Urinary bladder (tissue), 3 donors: ENCODE measurements at regions not wholly inside any gene's neighbourhood (a gene's known extent, or its start where the extent isn't known, plus 50 kb on each side); places are given as distances from the start of the nearest gene placed in this dataset.

Experiments
- DNase-seq: peaks from one replicate; pipeline ENCODE4 v3.0.0-alpha.2; 2015; ENCODE audit errors: extremely low spot score
- H3K27ac ChIP-seq: one replicate; pipeline ENCODE4 v1.5.1; 2013; ENCODE audit warnings: low read depth, mild to moderate bottlenecking, moderate library complexity
- H3K36me3 ChIP-seq: one replicate; pipeline ENCODE4 v1.6.1; 2013; ENCODE audit warnings: mild to moderate bottlenecking, moderate library complexity; ENCODE audit not compliant: insufficient read depth
- H3K4me1 ChIP-seq: one replicate; pipeline ENCODE4 v1.6.1; 2013; ENCODE audit warnings: mild to moderate bottlenecking, moderate library complexity; ENCODE audit not compliant: insufficient read depth
- H3K4me3 ChIP-seq: one replicate; pipeline ENCODE4 v1.5.1; 2013; ENCODE audit warnings: low read depth, low read length
- WGBS: extraction: QIAGEN DNeasy Blood & Tissue Kit; methylation state at CpG from one replicate; pipeline ENCODE4 v1.1.7; 2013; 5-methylcytosine and 5-hydroxymethylcytosine counted together
- donor health status: healthy with polysubstance abuse.
- donor health status: healthy.

DNA sequence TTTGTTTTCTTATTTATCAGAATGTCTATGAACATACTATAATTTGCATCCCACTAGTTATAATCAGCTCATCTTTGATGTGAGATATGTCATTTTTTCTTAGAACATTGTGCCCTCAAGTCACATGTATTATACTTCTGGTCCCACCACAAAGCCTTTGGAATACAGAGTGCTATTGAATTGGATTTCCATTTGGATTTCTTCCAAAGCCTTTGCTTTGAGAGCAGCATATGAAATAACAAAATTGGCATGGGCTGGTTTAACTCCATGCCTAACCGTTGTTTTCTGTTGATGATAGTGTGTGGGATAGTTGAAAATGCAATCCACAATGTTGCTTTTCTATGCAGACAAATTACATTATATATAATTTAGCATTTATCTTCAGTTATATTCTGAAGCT lies 284.5 kb upstream of the PLSCR5 start:
- H3K4me1 ChIP-seq: no peaks in the 10 kb centered on the region
- 65% methylated on average over 1 of the region's 1 CpG for WGBS
- no peak for DNase-seq
- no peaks in the 10 kb centered on the region for H3K36me3 ChIP-seq
- H3K27ac ChIP-seq: no peak overlapping the region
- H3K4me3 ChIP-seq: no peak overlapping the region

DNA sequence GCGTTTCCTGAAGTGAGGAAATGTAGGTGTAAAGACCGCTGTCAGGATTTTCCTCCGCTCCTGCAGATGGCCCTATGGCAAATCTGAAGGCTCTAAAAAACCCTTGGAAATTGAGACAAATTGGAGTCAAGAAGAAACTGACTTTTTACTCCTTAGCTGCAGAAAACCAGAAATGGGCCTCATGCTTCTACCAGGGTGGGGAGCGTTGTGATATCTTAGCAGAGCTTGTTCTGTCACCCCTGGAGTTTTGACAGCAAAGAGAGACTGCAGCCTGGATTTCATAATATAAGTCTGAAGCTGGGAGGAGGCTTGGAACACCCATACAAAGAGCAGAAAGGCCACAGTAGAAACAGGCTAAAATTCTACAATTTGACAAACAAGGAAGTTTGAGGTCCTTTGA lies 283.0 kb upstream of the PLSCR5 start:
- Histone ChIP-seq H3K4me3 (no peak overlapping the region), H3K27ac (no peak overlapping the region), H3K36me3 (no peaks in the 10 kb centered on the region), H3K4me1 (no peaks in the 10 kb centered on the region)
- 80% methylated on average over 4 of the region's 4 CpGs for WGBS
- no peak for DNase-seq

DNA sequence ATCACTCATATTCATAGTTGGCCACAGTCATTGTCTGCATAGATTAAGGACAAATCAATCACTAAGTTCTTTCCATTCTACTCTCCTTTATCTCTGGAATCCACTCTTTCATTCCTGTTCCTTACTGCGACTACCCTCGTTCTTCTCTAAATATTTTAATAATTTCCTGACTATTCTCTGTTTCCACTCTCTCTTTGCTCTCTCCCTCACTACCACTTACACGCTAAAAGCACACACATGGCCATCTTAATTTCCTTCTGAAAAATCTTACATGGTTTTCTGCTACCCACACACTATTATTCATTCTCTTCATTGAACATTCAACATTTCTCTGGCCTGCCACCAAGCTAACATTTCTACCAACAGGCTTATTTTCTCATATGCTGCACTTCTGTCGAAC lies 279.6 kb upstream of the PLSCR5 start:
- no peaks in the 10 kb centered on the region for H3K36me3 ChIP-seq
- H3K27ac ChIP-seq: no peak overlapping the region

DNA sequence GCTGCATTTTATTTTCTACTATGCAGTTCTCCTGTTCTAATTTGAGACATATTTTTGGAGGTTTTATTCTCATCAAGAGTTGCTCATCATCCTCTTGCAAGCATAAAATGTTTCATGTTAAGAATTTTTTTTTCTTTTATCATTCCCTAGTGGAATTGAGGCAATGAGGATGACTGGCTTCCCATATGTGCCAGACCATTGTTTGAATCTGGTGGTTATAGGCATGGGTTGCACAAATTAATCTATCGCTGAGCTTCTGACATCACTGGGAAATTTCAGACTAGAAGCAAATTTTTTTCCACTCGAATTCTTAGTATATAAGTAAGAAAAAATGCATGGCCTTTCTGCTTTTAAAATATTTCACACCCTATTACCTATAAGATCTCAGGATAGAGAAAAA lies 279.1 kb upstream of the PLSCR5 start:
- Histone ChIP-seq H3K4me1 (no peaks in the 10 kb centered on the region), H3K27ac (no peak overlapping the region), H3K4me3 (no peak overlapping the region), H3K36me3 (no peaks in the 10 kb centered on the region)
- no peak for DNase-seq
- WGBS: 83% methylated on average over 2 of the region's 2 CpGs

More for the DNA sequence above, 279.6 kb upstream of the PLSCR5 start:
- H3K4me1 ChIP-seq: no peaks in the 10 kb centered on the region
- 72% methylated on average over 4 of the region's 4 CpGs for WGBS
- no peak for DNase-seq
- H3K4me3 ChIP-seq: no peak overlapping the region

DNA sequence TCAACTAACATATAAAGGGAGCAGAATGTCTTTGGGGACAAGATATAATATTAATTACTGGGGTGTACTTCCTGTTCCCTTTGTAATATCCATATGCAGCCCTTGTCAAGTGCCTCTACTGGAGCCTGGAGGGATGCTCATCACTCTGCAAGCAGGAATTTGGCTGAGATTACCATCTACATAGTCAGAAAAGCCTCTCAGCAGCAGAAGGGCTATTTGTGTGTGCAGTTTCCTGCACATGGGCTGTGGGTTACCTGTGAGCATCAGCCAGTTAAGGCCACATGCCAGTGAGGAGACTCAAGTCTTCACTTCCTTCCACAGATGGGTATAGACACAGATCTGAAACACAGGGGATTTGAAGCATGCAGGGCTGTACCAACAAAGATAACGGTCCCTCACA lies 278.1 kb upstream of the PLSCR5 start:
- 29% methylated on average over 1 of the region's 1 CpG for WGBS

DNA sequence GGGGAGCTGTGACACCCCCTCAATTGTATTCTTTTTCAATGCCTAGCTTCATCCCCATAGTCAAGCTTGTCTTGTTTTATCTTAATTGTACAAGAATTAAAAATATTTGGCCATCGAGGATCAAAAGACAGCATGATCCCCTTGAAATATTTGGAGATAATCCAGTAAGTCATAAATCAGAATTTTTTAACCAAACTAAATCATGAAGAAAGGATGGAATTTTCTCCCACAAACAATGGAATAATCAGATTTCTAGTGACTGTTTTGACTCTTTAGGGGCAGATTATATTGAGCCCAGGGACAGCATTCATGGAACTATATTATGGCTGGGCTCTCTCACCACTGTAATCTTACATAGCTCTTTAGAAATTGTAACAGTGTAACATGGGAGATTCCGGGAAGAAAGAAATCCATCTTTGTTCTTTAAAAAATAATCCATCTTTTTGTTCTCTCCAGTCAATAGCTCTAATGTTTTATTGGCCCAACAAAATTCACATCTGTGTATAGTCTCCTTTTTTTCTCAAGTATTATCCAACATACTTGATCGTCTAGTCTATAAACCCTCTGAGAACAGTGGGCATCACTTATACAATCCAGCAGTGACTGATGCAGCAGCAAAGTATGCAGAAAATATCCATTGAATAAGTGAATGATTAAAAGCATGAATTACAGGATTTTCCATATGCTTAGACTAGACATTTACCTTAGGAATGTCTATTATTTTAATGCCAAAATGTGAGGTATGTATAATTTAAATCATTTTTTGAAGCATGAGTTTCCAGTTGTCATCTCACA lies 277.0 kb upstream of the PLSCR5 start:
- 45% methylated on average over 3 of the region's 3 CpGs for WGBS
- no peak overlapping the region for H3K27ac ChIP-seq
- H3K36me3 ChIP-seq: no peaks in the 10 kb centered on the region
- DNase-seq: no peak
- H3K4me3 ChIP-seq: no peak overlapping the region
- H3K4me1 ChIP-seq: no peaks in the 10 kb centered on the region

More for the DNA sequence above, 278.1 kb upstream of the PLSCR5 start:
- H3K36me3 ChIP-seq: no peaks in the 10 kb centered on the region
- no peaks in the 10 kb centered on the region for H3K4me1 ChIP-seq
- H3K27ac ChIP-seq: no peak overlapping the region
- no peak overlapping the region for H3K4me3 ChIP-seq
- DNase-seq: no peak

DNA sequence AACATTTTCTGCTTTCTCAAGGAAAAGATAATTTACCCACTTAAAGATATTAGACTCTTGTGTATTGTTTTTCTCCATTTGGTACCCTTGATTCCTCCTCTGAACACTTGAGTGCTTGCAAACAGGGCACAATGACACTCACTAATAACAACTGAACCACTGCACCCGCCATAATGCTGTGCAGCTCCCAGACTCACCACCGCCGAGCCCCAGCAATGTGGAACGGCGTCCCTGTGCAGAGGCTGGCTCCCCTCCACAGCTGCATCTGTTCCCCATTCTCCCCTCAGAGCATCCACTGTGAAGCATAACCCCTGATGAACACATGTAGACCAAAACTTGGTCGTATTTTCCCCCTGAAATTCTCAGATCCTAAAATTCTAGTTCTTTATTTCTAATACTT lies 276.2 kb upstream of the PLSCR5 start:
- WGBS: 74% methylated on average over 6 of the region's 6 CpGs
- DNase-seq: no peak
- no peaks in the 10 kb centered on the region for H3K36me3 ChIP-seq
- no peak overlapping the region for H3K27ac ChIP-seq
- no peak overlapping the region for H3K4me3 ChIP-seq
- H3K4me1 ChIP-seq: no peaks in the 10 kb centered on the region

DNA sequence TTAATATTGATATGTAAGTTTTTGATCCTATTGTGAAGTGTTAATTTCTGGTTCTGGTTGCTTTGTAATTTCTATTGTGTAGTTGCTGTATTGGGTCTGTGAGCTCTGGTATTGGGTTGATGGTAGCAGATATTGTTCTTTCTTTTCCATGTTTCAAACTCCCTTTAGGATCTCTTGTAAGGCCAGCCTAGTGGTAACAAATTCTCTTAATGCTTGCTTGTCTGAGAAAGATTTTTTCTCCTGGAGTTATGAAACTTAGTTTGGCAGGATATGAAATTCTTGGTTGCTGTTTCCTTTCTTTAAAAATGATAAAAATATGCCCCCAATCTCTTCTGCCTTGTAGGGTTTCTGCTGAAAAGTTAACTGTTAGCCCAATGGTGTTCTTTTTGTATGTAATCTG lies 268.6 kb upstream of the PLSCR5 start:
- DNase-seq: no peak
- H3K36me3 ChIP-seq: no peaks in the 10 kb centered on the region
- no peaks in the 10 kb centered on the region for H3K4me1 ChIP-seq
- no peak overlapping the region for H3K27ac ChIP-seq
- no peak overlapping the region for H3K4me3 ChIP-seq

DNA sequence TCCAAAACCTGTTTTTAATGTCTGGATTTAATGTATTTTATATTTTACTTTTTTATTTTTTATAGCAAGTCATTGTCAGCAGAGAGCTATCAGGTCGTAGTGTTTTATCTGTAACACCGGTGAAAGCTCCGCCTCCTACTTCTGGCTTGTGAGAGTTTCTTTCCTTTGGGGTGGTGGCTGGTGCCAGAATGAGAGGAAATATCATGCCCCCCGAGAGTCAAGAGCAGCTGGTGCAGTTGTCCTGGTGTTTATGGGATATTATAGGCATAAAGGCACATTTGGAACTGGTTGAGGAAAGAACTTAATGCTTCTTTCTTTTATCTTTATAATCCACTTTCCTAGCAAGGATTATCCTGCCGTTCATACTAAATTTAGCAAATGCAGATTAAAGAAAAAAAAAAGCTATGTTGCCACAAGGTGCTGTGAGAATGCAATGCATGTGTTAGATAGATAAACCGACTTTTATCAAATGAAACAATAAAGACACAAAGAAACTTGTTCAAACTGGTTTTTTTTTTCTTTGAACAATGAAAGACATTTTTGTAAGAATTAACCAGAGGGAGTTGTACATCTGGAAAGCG lies 260.1 kb upstream of the PLSCR5 start:
- H3K4me3 ChIP-seq: no peak overlapping the region
- H3K27ac ChIP-seq: no peak overlapping the region
- H3K36me3 ChIP-seq: no peaks in the 10 kb centered on the region
- DNase-seq: no peak
- no peaks in the 10 kb centered on the region for H3K4me1 ChIP-seq
- 31% methylated on average over 7 of the region's 7 CpGs for WGBS

DNA sequence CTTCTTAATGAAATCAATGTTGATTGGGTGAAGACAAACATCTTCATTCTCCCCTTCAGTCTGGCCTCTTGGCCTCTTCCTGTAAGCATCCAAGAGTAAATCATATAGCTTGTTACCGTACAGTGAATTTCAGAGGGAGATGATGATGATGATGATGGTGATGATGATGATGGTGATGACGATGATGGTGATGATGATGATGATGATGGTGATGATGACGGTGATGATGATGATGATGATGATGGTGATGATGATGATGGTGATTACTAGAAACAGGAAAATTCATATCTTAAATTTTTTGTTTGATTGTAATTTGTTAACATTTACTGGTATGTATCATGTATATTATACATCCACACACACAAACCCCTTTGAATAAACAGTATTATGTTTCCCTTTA lies 256.1 kb upstream of the PLSCR5 start:
- H3K4me1 ChIP-seq: no peaks in the 10 kb centered on the region
- WGBS: 83% methylated on average over 3 of the region's 3 CpGs
- no peaks in the 10 kb centered on the region for H3K36me3 ChIP-seq
- no peak overlapping the region for H3K27ac ChIP-seq
- H3K4me3 ChIP-seq: no peak overlapping the region
- no peak for DNase-seq

DNA sequence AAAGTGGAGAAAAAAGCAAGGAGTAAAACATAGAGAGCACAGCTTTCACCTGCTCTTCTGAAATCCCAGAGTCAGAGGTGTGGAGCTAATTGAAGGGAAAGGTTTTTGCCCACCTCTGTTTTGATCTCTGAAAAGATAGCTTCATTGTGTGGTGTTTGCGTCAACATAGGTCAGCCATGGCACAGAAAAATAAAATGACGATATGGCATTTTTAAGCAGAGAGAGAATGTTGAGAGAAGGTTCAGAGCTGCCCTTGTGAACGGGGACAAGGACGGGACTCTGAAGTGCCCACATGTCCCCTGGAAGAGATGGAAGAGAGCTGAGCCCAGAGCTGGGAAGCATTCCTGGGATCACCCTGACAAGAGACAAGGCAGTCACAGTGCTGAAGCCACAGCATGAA lies 249.4 kb upstream of the PLSCR5 start:
- Histone ChIP-seq H3K27ac (no peak overlapping the region), H3K4me1 (no peaks in the 10 kb centered on the region), H3K36me3 (no peaks in the 10 kb centered on the region), H3K4me3 (no peak overlapping the region)
- no peak for DNase-seq
- WGBS: 91% methylated on average over 4 of the region's 4 CpGs

DNA sequence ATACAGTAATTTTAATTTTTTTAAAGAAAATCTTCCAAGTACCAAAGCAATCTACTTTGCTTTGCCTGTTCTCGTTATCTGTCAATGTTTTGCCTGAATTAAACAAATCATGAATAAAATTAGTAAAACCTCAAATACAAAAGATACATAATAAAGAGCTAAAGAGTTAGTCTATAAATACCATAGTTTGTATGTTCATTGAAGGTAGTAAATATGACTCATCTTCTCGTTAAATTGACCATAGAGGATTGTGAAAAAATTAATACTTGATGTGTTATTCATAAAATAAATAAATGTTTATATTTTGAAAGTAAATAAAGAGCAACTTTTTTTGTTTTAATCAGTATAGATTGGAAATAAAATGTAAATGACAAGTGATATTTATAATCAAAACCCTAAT lies 246.5 kb upstream of the PLSCR5 start:
- DNase-seq: no peak
- 75% methylated on average over 2 of the region's 2 CpGs for WGBS
- H3K27ac ChIP-seq: no peak overlapping the region
- H3K4me1 ChIP-seq: no peaks in the 10 kb centered on the region
- no peaks in the 10 kb centered on the region for H3K36me3 ChIP-seq
- no peak overlapping the region for H3K4me3 ChIP-seq

DNA sequence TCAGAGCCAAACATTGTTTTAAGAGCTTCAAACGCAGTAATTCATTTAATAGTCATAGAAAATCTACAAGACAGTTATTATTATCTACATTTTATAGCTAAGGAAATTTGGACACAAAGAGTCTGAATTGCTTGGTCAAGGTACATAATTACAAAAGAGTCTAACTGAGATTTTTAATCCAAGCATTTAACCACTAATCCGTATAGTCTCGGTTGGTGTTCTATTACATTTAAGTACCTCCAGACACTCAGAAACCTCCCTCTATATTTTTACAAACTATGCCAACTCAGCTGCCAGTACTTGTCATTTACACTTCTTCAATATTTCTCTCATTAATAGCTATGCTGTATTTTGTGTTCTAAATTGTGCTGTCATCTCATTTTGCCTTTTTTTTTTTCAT lies 240.2 kb upstream of the PLSCR5 start:
- H3K4me1 ChIP-seq: no peaks in the 10 kb centered on the region
- no peak overlapping the region for H3K27ac ChIP-seq
- DNase-seq: no peak
- H3K36me3 ChIP-seq: no peaks in the 10 kb centered on the region
- H3K4me3 ChIP-seq: no peak overlapping the region
- WGBS: 64% methylated on average over 3 of the region's 3 CpGs

DNA sequence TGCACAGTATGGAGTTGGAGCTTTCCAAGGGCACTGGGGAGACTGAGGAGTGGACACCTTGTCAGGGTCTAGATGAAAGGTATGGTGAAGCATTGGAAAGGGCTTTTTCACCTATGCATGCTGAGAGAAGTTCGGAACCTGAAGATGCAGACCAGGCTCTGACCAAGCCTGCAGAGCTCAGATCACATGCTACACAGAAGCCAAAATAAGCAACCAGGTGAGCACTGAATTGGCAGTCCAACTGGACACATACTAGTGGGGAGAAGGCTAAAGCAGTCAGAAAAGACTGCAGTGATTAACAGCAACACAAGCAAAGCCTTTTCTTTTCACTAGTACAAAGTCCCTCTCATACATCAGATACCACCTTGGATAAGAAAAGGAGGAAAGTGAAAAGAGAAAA lies 238.3 kb upstream of the PLSCR5 start:
- Histone ChIP-seq H3K4me3 (no peak overlapping the region), H3K36me3 (no peaks in the 10 kb centered on the region), H3K27ac (no peak overlapping the region), H3K4me1 (no peaks in the 10 kb centered on the region)
- 95% methylated on average over 1 of the region's 1 CpG for WGBS
- DNase-seq: no peak
